Suprapubic skin (tissue), 4 donors: ENCODE measurements at regions not wholly inside any gene's neighbourhood (a gene's known extent, or its start where the extent isn't known, plus 50 kb on each side); places are given as distances from the start of the nearest gene placed in this dataset.
"Not testable (repeated sequence)": the region's sequence is repeated elsewhere in the genome, so short reads cannot be mapped to it uniquely, and the experiment has no call there.

Experiments
- CTCF ChIP-seq, 2 donors: fragments of 200-600 bp in 1 of 2; fragments of 450-650 bp in 1 of 2; sonication (generic) in 1 of 2; IDR thresholded peaks; one replicate each; pipeline ENCODE4 v1.5.1; 2016 to 2019; ENCODE audit warnings: antibody characterized with exemption in 2 of 2, mild to moderate bottlenecking in 1 of 2, moderate library complexity in 1 of 2
- EP300 ChIP-seq: sonication (generic); formaldehyde crosslinking; IDR thresholded peaks from one replicate; pipeline ENCODE4 v1.6.1; 2017; ENCODE audit warnings: antibody characterized with exemption
- POLR2A ChIP-seq, 2 donors: fragments of 450-650 bp; IDR thresholded peaks; one replicate each; pipeline ENCODE4 v1.6.1; 2017; ENCODE audit warnings: antibody characterized with exemption in 2 of 2, mild to moderate bottlenecking in 2 of 2, moderate library complexity in 2 of 2
- POLR2AphosphoS5 ChIP-seq, 3 donors: sonication (generic); formaldehyde crosslinking; IDR thresholded peaks; one replicate each; pipeline ENCODE4 v1.6.1; 2017; ENCODE audit warnings: antibody characterized with exemption in 3 of 3

DNA sequence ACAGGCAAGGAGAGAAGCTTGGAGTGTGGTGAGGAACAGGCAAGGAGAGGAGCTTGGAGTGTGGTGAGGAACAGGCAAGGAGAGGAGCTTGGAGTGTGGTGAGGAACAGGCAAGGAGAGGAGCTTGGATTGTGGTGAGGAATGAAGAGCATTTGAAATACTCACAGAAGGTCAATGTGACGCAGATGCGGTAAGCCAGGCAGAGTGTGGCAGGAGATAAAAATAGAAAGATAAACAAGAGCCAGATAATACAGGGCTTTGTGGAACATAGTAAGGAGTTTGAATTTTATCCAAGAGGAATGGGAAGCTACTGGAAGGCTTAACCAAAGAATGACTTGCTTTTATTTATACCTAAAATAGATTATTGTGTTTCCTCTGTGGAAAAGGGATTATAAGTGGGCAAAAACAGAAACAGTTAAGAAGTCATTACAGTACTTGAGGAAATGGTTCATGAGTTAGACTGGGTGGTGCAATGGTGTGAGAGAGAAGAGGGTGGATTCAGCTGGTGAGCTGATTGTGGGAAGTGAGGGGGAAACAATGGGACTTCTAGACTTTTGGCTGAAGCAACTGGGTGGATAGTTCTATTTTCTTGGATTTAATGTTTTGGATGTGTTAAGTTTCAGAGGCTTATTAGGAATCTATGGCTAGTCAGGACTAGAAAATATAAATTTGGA is 900.1 kb upstream of the TPTE start:
- not testable (repeated sequence) for TF ChIP-seq POLR2AphosphoS5 (IDR thresholded peaks at IDR 0.05); POLR2A (IDR thresholded peaks at IDR 0.05); CTCF (IDR thresholded peaks at IDR 0.05); EP300
